Lower leg skin (tissue), 4 donors: ENCODE measurements at regions not wholly inside any gene's neighbourhood (a gene's known extent, or its start where the extent isn't known, plus 50 kb on each side); places are given as distances from the start of the nearest gene placed in this dataset.

Experiments used
- DNase-seq, 2 donors: peaks; one replicate each; pipeline ENCODE4 v3.0.0-alpha.2; 2019; ENCODE audit warnings: low spot score in 2 of 2
- H3K4me3 ChIP-seq: fragments of 200-600 bp; sonication (generic); 2 replicates; pipeline ENCODE4 v1.5.1; 2017; ENCODE audit warnings: mild to moderate bottlenecking, low read depth; ENCODE audit not compliant: poor library complexity, severe bottlenecking
- POLR2A ChIP-seq, 2 donors: fragments of 450-650 bp; IDR thresholded peaks; one replicate each; pipeline ENCODE4 v1.6.1; 2016 to 2017; ENCODE audit warnings: antibody characterized with exemption in 2 of 2, mild to moderate bottlenecking in 1 of 2, moderate library complexity in 1 of 2
- WGBS, 2 donors: methylation state at CpG; one replicate each; pipeline ENCODE4 v1.1.5; 2018; 5-methylcytosine and 5-hydroxymethylcytosine counted together
- intact Hi-C: fragments of 100-400 bp; cut with DNase I; formaldehyde crosslinking; loops from one replicate; pipeline ENCODE4 v1.15.0; 2023; ENCODE audit warnings: low total_unique reads
- TF ChIP-seq, protein P1 (sequence below), 3 donors: fragments of 450-650 bp; IDR thresholded peaks; one replicate each; pipeline ENCODE4 v1.5.1; 2016; ENCODE audit warnings: antibody characterized with exemption in 3 of 3, mild to moderate bottlenecking in 3 of 3, moderate library complexity in 2 of 3

DNA sequence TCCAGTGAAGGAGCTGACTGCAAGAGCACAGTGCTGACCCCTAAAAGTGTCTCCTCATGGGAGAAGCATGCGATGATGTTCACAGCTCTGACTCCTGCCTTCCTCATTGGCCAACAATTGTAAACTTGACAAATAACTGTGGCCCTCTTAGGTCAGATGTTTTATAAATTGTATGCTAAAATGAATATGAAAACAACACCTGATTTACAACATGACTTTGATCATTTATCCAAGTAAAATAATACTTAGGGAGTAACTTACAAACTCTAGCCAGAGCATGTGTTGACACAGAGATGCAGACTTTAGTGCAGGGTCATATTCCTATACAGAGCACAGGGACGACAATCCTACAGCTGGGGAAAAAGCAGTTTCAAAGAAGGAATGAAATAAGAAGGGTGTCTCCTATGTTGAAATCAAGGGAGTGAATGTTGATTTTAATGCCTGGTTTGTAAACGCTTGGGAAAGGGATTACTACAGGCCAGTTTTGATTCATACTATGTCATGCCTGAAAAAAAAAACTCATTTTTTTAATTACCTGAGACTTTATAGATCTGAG lies 391.4 kb upstream of the AKR1E2 start:
- 94% methylated on average over 3 of the region's 3 CpGs for WGBS, 2 donors
- intact Hi-C loops: no loop called here
- no peak overlapping the region for H3K4me3 ChIP-seq
- no peak for DNase-seq
- TF ChIP-seq, protein P1, sequence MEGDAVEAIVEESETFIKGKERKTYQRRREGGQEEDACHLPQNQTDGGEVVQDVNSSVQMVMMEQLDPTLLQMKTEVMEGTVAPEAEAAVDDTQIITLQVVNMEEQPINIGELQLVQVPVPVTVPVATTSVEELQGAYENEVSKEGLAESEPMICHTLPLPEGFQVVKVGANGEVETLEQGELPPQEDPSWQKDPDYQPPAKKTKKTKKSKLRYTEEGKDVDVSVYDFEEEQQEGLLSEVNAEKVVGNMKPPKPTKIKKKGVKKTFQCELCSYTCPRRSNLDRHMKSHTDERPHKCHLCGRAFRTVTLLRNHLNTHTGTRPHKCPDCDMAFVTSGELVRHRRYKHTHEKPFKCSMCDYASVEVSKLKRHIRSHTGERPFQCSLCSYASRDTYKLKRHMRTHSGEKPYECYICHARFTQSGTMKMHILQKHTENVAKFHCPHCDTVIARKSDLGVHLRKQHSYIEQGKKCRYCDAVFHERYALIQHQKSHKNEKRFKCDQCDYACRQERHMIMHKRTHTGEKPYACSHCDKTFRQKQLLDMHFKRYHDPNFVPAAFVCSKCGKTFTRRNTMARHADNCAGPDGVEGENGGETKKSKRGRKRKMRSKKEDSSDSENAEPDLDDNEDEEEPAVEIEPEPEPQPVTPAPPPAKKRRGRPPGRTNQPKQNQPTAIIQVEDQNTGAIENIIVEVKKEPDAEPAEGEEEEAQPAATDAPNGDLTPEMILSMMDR (IDR thresholded peaks at IDR 0.05): no peak

DNA sequence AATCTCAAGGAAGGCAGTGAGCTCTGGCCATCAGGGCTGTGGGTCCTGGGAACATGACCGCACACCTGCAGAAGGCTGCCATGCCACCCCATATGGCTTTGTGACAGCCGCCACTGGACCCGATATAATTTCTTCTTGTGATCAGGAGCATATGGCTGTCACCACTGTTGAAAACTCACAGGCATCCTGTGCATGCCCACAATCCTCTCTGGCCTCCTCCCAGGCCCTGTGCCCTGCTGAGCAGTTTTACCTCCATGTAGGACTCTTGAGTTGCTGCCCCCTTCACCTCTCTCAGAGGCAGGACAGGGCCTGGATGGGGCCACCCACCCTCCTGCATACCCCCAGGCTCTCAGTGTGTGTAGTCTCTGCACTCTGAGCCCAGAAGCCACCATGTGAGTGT lies 391.9 kb upstream of the AKR1E2 start:
- intact Hi-C loops: no loop called here
- 86 to 93% methylated on average over 3 of the region's 3 CpGs for WGBS, 2 donors

DNA sequence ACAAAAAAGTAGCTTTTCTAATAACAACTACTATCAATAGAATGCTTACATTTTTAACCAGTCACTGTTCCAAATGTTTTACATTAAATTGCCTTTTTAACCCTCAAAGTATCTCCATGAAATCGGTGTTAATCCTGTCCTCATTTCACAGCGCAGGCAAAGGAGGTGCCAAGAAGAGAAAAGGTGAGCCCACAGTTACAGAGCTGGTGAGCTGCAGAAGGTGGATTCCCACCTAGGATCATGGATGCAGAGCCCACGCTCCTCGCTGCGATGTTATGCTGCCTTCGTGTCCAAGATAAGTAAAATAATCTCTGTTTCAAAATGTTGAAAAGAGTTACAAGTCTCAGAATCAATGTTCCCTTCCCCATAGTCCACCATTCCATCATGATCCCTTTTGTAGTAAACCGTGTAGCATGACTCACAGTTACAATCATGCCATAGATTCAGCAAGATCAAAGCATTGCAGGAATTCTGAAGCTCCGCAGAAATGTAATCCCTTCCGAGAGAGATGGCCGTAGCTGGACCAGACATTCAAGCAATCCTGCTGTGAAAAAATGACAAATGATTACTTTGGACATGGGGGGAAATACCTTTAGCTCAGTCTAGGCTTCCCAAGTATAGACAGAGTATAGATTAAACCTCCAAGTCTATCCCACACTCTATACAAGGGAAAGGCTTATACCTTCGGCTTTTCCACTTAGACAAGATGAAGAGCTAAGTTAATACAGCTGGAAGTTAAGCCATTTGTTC lies 394.7 kb upstream of the AKR1E2 start:
- TF ChIP-seq, protein P1 (IDR thresholded peaks at IDR 0.05): no peak
- no peak for TF ChIP-seq POLR2A (IDR thresholded peaks at IDR 0.05)
- WGBS, 2 donors: 86 to 92% methylated on average over 11 of the region's 11 CpGs
- no peak for DNase-seq
- intact Hi-C loops: no loop called here
- H3K4me3 ChIP-seq: no peak overlapping the region

More for the DNA sequence above, 391.9 kb upstream of the AKR1E2 start:
- no peak for TF ChIP-seq POLR2A (IDR thresholded peaks at IDR 0.05)
- TF ChIP-seq, protein P1 (IDR thresholded peaks at IDR 0.05): no peak
- no peak for DNase-seq
- no peak overlapping the region for H3K4me3 ChIP-seq

DNA sequence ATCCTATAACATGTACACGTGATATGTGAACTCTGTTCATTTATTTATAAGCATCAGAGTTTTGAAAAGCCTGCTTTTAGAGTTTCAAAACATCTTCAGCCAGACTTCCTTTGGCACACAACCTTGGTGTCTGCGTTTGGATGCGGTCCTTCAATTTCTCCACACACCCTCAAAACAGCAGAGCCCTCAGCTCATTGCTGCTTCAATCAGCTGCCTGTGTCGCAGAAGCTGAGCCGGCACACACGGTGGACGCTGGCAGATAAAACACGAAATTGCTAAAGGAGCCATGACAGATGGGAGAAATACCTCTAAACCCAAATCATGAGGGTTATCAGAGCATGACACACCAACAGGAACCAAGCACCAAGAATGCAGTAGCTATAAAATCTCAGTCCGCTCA lies 396.4 kb upstream of the AKR1E2 start:
- peak in 1 of 2 donors; percentile 26 for DNase-seq
- TF ChIP-seq, protein P1 (IDR thresholded peaks at IDR 0.05): no peak
- no peak for TF ChIP-seq POLR2A (IDR thresholded peaks at IDR 0.05)
- WGBS, 2 donors: 71% methylated on average over 9 of the region's 9 CpGs
- intact Hi-C loops: no loop called here
- no peak overlapping the region for H3K4me3 ChIP-seq

DNA sequence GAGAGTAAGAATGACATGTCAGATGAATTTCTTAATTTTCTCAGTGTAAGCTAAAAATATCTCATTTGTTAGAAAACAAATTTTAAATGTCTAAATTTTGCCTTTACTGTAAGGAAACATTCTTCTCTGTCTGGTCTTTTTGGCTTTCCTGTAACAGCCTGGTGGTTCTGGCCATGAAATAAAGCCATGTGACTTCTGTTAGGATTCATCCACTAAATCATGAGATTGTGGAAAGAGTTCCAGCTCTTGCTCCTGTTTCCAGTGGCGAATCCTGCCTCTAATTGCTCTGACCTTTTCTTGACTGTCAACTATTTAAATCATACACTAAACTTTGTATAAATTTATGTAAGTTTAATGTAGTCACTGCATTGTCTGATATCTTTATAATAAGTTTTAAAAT lies 398.5 kb upstream of the AKR1E2 start:
- intact Hi-C loops: no loop called here
- TF ChIP-seq, protein P1 (IDR thresholded peaks at IDR 0.05): no peak
- no peak for TF ChIP-seq POLR2A (IDR thresholded peaks at IDR 0.05)
- no peak overlapping the region for H3K4me3 ChIP-seq
- DNase-seq: peak in 1 of 2 donors; percentile 32
- 47 to 64% methylated on average over 1 of the region's 1 CpG for WGBS, 2 donors
